ENCODE measurements at regions not wholly inside any gene's neighbourhood (a gene's known extent, or its start where the extent isn't known, plus 50 kb on each side); places are given as distances from the start of the nearest gene placed in this dataset.

- no peak for DNase-seq
Measured at GRCh38 chr2:3962719-3963118, 259.3 kb downstream of the DCDC2C start.

GRCh38 chr2:3965211-3965610 is 261.8 kb downstream of the DCDC2C start:
- DNase-seq: no peak

- peak; percentile 21 for DNase-seq
Measured at GRCh38 chr2:3965953-3966352, 262.6 kb downstream of the DCDC2C start.

- DNase-seq: no peak
Measured at GRCh38 chr2:3966470-3966869, 263.1 kb downstream of the DCDC2C start.

GRCh38 chr2:3968736-3969135 is 265.4 kb downstream of the DCDC2C start:
- DNase-seq: no peak

GRCh38 chr2:3970791-3971651 is 267.6 kb downstream of the DCDC2C start:
- no peak for DNase-seq

- no peak for DNase-seq
Measured at GRCh38 chr2:3971652-3972192, 268.3 kb downstream of the DCDC2C start.

- no peak for DNase-seq
Measured at GRCh38 chr2:3972377-3972776, 269.0 kb downstream of the DCDC2C start.

- no peak for DNase-seq
Measured at GRCh38 chr2:3974765-3975164, 271.4 kb downstream of the DCDC2C start.

GRCh38 chr2:3981446-3981987 is 278.1 kb downstream of the DCDC2C start:
- no peak for DNase-seq

- DNase-seq: no peak
Measured at GRCh38 chr2:3982160-3982559, 278.8 kb downstream of the DCDC2C start.

GRCh38 chr2:3986063-3986462 is 282.7 kb downstream of the DCDC2C start:
- DNase-seq: no peak

- no peak for DNase-seq
Measured at GRCh38 chr2:3986530-3987258, 283.3 kb downstream of the DCDC2C start.

- DNase-seq: no peak
Measured at GRCh38 chr2:4002841-4003403, 299.5 kb downstream of the DCDC2C start.

- peak; percentile 2 for DNase-seq
Measured at GRCh38 chr2:4012197-4012596, 308.8 kb downstream of the DCDC2C start.

GRCh38 chr2:4018535-4018934 is 315.2 kb downstream of the DCDC2C start:
- DNase-seq: no peak

- peak; percentile 11 for DNase-seq
Measured at GRCh38 chr2:4020153-4020552, 316.8 kb downstream of the DCDC2C start.

GRCh38 chr2:4020649-4021048 is 317.3 kb downstream of the DCDC2C start:
- no peak for DNase-seq

GRCh38 chr2:4024605-4025004 is 321.2 kb downstream of the DCDC2C start:
- DNase-seq: no peak

- DNase-seq: no peak
Measured at GRCh38 chr2:4029081-4029480, 325.7 kb downstream of the DCDC2C start.

- no peak for DNase-seq
Measured at GRCh38 chr2:4039896-4040295, 336.5 kb downstream of the DCDC2C start.

- no peak for DNase-seq
Measured at GRCh38 chr2:4047961-4048891, 344.9 kb downstream of the DCDC2C start.

Measured in NCI-H2171 treated with DMSO at 0.1 percent for 48 hours (cell line).